ENCODE measurements at regions not wholly inside any gene's neighbourhood (a gene's known extent, or its start where the extent isn't known, plus 50 kb on each side); places are given as distances from the start of the nearest gene placed in this dataset.
"Not testable (repeated sequence)": the region's sequence is repeated elsewhere in the genome, so short reads cannot be mapped to it uniquely, and the experiment has no call there.

DNA sequence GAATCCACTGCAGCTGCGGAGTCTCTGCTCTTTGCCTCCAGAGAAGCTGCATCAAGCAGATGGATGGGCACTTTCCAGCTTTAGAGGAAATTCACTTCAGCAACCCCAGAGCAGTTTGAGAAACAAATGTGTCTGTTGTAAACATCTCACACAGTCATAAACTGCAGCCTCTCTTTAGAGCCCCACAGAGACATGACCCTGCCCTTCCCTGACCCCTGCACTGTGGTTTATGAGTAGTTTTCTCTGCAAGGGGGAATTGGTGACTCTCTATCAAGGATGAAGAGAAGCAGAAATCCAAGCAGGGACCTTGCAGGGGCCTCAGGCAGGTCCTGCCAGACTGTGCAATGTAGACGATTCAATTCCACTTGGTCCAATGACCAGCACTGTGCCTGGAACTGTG is 160.2 kb downstream of the SH2D4B start:
- DNase-seq (ENCODE audit: low spot score): no peak

DNA sequence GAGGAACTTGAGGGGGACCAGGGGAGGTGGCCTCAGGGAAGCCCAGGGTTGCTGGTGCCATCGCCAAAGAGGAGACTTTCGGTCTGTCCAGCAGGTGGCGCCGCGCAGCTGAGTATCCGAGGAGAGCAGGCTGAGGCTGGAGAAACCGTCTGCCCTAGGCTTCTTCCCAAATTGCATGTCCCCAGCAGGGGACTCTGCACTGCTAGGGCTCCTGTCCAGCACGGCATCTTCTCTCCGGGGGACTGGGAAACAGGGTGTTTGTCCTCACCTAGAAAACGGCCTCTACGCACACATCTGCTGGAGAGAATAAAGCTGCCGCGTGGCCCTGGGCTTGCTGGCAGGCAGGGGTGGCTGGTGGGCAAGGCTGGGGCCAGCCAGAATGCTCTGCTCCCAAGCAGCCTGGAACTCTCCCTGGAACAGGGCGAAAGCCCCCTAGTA is 161.9 kb downstream of the SH2D4B start:
- peak; percentile 58 for DNase-seq (ENCODE audit: low spot score)

DNA sequence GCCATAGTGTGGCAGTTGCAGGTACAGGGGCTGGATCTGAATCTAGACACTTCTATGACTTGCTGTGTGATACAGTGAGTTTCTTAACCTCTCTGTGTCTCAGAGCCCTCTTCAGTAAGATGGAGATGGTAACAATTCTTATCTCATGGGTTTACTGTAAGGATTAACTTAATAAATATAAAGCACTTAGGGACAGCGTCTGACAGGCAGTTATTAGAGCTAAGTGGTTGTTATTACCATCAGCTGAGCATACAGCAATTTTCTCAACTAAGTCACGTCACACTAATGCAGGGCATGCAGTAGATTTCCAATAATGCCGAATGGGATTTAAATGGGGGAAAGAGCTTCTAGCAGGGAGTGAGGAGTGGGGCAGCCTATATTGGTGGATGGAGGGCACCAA is 162.6 kb downstream of the SH2D4B start:
- DNase-seq (ENCODE audit: low spot score): no peak

DNA sequence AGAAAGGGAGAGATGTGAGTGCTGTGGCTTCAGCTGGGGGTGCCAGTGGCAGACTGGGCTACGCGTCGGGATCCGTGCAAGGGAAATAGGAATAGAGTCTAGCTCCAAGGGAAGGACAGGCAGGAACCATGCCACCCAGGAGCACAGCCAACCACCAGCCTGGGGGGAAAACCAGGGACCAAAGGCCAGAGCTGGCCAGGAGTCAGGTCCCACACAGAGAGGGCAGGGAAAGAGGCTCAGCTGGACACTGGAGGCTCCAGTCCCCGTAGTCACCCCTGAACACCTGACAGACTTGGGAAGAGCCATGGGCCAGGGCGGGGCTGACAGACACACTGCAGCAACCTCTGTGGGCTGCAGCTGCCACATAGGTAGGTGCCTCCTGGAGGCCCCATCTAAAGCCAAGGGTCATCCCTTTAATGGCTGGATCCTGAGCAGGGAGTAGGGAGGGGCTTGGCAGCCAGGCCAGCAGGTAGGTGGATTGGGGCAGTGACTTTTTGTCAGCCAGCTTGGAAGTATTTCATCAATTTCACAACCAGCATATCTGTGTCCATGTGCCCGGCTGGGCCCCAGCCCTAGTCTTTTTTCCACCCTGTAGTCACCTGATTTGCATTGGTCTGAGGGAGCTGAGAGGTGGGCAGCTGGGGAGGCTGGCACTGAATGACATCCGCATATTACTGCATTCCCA is 163.2 kb downstream of the SH2D4B start:
- DNase-seq (ENCODE audit: low spot score): no peak

DNA sequence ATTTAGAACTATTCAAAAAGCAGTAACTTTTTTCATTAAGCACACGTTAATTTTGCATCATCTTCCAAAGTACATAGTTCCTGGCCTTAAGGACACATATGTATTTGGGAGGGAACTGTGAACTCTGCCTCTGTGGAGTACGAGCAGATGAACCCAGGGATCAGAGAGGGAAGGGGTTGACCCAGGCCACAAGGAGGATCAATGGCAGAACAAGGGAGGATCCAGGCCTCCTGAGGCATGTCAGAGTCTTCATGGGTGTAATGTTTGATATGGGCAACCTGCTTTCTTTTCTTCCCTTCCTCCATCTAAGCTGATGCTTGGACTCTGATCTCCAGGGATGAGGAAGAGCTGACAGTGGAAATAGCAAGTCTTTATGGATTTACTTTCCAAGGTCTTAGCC is 164.0 kb downstream of the SH2D4B start:
- no peak for DNase-seq (ENCODE audit: low spot score)

DNA sequence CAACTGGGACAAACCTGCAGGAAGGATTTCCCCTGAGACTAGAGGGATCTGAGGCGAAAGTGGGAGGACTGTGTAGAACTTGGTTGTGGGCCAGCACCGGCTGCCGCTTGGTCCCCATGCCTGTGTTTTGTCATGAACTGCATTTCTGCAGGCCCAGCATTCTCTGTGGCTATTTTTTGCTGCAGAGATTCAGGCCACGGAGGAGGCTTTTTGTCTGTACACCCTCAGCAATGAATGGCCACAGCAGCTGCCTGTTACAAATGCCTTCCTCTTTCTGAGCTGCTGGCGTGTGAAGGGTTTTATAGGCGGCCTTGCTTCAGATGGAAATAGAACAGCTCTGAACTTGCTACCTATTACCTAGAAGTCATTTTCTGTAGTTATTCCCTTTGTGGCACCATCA is 164.4 kb downstream of the SH2D4B start:
- DNase-seq (ENCODE audit: low spot score): peak; percentile 5

DNA sequence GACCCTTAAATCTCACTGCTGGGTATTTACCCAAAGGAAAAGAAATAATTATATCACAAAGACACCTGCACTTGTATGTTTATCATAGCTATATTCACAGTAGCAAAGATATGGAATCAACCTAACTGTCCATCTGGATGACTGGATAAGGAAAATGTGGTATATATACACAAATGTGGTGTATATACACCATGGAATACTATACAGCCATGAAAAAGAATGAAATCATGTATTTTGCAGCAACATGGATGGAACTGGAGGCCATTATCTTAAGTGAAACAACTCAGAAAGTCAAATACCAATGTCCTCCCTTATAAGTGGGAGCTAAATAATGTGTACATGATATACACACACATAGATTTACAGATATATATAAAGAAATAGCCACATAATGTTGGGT is 168.2 kb downstream of the SH2D4B start:
- DNase-seq (ENCODE audit: low spot score): no peak

DNA sequence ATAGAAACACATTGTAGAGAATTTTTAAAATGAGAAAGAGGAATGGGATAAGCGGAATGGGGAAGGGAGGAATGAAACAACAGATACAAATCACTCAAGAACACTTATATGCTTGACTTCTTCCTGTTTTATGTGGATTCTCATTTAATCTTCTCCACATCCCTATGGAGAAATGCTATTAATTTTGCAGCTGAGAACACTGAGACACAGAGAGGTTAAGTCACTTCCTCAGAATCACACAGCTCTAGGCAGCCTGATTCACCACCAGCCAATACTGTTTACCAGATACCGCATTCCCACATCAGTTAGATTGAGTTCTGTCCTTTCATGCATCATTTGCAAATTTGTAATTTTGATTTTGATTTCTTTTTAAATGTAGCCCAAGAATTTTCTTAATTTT is 170.5 kb downstream of the SH2D4B start:
- DNase-seq (ENCODE audit: low spot score): no peak

DNA sequence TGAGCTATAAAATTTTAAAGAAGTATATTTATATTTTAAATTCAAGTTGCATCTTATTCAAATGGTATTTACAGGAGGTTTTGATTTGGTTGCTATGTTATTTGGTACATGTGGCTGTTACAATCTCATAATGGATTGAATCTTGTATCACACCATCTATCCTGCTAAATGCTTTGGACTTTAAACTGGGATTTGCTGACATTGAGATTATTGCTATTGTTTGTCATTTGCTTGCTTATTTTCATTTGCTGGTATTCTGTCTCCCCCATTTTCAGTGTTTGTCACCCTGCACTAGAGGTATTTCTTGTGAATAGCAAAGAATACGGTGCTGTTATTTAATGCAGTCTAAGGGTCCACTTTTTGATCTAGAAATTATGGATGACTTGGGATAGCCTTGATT is 171.1 kb downstream of the SH2D4B start:
- DNase-seq (ENCODE audit: low spot score): no peak

DNA sequence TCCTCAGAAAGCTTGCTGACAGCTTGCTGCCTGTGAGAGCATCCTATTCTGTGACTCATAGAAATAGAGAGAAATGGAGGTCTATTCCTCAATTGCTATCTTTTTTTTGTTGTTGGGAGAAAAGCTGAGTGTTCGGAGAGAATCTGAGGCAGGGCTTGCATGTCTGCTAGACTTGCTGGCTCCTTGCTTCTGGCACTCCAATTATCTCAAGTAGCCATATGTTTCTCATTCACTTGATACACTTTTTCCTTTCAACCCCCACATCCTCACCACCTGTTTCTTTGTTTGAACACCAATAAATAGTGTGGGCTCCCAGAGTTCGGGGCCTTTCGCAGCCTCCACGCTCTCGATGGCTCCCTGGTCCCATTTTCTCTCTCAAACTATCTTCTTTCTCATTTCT is 172.2 kb downstream of the SH2D4B start:
- DNase-seq (ENCODE audit: low spot score): no peak

DNA sequence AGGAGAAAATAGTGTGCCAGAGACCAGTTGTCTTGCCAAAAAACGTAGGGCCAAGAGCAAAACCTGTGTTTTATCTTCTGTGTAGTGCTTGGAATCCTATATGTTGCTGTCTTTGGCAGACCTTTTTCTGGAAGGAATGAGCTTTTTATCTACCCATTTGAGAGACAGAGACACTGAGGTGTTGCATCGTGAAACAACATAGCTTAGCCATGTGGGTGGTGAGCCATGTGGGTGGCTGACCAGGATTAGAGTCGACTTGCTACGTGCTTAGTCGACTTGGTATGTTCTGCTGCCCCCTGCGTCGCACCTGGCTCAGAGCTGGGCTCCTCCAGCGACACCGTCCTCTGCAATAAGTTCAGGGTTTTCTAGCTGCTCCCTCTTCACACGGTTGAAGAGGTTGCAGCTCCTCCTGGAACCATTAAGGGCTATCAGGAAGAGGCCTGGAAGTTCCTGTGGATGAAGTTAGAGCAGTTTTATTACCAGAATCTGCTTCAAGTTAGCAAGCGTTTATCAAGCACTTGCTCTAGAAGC is 175.8 kb downstream of the SH2D4B start:
- DNase-seq (ENCODE audit: low spot score): no peak

DNA sequence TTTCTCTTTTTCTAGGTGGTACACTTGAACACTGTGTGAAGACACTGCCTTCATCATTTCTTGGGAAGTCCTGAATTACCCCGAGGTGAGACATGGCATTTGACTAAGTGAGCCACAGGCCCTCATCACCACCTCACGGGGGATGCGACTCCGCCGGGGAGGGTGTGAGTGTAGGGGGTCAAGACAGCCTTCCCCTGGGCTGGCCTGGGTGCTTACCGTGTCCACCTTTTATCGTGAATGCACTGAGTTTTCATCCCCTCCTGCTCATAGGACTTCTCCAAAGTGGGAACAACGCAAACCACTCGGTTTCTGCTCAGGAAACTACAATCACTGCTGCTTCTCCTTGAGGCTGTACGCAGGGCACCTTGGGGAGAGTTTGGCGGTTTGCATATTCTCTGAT is 176.9 kb downstream of the SH2D4B start:
- no peak for DNase-seq (ENCODE audit: low spot score)

DNA sequence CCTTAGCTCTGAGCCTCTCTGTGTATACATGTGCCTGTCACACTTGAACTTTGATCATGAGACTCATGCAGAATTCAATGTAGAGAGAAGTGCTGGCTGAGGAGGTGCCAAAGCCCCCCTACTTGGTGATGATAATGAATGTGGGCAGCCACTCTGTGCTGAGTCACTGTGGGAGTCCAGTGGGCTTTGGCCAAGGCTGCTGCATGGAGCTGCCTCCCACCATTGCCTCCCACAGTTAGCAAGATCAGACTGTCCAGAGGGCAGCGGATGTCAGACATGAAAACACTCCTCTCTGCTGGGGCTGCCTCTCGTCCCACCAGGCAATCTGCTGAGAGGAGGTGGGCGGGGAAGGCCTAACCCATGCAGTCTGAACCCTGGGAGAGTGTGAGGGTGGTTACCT is 180.3 kb downstream of the SH2D4B start:
- DNase-seq (ENCODE audit: low spot score): no peak

DNA sequence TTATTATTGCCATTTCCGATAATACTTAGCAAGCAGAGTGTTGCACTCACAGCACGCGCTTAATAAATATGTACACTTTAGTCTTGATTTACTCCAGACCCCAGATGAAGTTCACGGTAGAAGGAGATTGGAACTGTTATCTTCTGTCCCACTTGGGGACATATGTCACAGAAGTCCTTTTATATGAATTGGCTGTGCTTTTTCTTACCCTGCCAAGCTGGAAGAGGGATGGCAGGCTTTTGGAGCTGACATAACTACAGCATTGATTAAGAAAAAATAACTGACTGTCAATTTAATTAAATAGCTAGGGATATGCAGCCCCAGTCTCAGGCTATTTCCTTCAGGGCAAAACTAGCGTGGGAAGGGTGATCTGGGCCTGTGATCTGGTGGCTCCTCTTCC is 182.2 kb downstream of the SH2D4B start:
- DNase-seq (ENCODE audit: low spot score): no peak

DNA sequence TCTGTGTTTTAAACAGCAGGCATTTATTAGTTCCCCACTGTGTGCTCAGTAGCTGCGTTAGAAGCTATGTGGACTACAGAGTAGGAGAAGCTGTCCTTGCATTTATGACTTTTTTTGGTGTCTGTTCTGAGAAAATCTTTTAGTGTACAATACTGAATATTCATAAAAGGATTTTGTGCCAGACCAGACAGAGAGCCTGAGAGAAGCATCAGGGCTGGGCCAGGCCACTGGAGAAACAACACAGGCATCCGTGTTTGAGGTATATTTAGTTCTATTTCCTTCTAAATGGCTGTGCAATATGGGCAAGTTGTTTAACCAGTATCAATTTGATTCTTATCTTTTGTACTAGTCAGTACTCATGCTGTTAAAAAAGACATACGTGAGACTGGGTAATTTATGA is 182.8 kb downstream of the SH2D4B start:
- DNase-seq (ENCODE audit: low spot score): no peak

DNA sequence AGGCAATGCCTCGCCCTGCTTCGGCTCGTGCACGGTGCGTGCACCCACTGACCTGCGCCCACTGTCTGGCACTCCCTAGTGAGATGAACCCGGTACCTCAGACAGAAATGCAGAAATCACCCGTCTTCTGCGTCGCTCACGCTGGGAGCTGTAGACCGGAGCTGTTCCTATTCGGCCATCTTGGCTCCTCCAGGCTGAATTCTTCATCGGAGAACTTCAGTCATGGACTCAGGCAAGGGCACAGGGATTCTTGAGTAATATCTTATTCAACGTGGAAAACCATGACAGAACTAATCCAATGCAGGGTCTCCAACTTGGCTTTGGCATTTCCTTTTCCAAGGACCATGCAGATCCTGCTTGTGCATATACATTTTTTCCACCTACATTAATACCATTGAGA is 190.7 kb downstream of the SH2D4B start:
- not testable (repeated sequence) for DNase-seq (ENCODE audit: low spot score)

DNA sequence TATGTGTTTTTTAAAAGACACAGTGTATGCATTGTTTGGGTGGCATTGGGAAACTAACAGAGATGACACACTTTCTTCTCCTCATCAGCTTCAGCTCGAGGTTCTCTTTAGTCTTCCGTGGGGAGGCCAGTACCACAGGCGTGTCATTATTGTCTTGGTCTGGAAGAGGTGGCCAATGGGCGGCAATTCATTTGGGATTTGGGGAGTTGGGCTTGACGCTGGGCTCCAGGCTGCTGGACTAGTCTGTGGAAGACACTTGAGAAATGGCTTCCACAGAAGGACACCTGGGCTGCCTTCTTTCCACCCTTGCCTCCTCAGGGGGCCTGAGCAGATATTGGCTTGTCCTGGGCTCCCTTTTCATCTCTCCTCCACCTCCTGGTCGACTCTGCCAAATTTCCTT is 192.2 kb downstream of the SH2D4B start:
- no peak for DNase-seq (ENCODE audit: low spot score)

DNA sequence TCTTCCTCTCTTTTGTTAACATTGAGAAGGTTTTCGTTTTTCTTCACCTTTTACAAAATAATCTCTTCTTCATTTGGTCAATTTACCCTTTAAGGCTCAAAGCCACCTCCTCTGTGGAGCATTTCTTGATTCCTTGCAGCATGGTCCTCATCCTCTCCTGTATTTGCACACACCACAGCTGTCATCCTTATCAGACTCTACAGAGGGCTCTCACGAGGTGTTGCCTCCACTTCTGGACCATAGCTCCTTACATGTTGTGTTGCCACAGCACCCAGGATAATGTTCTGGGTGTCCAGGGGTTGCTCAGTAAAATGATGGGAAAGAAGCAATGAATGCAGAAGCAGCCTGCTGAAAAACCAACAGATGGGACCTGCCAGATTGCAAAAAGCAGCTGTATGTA is 192.8 kb downstream of the SH2D4B start:
- no peak for DNase-seq (ENCODE audit: low spot score)

DNA sequence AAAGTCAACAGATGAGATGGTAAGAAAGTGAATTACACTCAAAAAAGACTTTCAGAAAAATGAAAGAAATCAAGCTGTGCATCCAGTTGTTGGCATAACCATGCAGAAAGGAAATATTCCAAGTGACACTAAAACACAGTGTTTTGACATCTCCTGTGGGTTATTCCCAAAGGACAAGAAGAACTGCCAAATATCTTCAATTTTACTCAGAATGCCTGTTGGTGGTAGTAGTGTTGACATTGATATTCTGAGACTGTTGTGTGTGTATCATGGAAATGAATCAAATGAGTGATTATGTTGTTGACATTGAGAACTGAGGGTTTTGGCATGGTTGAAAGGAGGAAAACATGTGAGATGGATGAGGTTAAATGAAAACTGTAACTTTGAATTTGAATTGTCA is 196.9 kb downstream of the SH2D4B start:
- DNase-seq (ENCODE audit: low spot score): no peak

DNA sequence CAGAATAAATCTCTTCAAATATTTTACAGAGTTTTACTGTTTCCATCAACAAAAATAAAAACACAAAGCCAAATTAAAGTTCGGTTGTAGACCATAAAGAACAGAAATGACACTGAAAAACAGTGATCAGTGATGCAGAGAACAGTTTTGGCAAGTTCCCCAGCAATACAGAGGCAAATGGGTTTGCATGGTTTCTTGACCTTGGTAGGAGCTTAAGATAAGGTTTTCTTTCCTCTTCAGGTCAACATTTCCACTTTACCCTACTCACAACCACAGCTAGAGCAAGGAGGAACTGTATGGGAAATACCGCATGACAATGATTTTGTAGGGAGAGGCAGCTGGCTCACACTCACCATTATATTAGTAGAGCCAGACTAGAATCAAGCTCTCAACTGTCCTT is 199.5 kb downstream of the SH2D4B start:
- no peak for DNase-seq (ENCODE audit: low spot score)

DNA sequence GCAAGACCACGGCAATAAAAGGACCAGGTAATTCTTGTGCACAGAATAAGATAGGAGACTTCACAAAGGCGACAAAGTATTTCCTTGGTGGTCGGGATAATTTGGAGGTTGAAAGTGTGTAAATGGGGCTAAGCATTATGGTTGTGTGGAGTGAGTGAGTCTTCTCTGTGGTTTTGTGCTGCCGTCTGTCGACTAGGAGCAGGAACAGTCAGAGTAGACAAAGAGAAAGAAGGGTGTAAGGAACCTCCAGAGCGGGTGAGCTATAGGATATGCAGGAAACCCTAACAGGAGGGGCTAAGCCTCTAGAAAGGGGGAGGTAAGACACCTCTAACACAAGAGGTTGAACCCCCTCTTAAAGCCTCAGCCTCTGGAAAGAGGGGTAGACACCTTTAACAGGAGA is 201.6 kb downstream of the SH2D4B start:
- no peak for DNase-seq (ENCODE audit: low spot score)

DNA sequence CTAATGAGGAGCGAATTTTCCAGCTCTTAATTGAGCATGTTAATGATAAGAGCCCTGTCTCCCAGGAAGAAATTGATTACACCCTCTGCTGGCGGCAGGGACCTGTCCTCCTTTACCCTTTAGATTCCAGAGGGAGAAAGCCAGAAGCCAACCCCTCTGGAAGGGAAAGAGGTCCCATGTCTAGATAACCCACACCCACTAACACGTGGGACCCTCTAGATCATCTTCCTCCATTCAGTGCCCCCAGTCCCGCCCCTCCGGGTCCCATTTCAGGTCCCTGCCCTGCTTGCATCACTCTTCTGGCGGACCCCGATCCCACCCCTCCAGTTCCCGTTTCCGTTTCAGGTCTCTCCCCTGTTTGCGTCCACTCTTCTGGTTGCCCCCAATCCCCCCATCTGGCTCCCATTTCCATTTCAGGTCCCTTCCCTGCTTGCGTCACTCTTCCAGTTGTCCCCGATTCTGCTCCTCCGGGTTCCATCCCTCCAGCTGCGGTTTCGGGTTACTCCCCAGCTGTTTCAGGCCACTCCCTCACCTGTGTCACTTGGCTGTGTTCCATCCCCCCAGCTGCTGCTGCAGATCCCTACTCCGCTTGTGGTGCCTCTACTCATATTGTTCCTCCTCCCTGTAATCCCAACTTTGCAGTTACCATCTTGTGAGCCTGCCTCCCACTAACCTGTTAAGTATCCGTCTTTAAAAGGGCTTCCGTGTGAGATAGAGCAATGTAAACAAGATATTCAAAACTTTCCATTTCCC is 202.4 kb downstream of the SH2D4B start:
- no peak for DNase-seq (ENCODE audit: low spot score)

DNA sequence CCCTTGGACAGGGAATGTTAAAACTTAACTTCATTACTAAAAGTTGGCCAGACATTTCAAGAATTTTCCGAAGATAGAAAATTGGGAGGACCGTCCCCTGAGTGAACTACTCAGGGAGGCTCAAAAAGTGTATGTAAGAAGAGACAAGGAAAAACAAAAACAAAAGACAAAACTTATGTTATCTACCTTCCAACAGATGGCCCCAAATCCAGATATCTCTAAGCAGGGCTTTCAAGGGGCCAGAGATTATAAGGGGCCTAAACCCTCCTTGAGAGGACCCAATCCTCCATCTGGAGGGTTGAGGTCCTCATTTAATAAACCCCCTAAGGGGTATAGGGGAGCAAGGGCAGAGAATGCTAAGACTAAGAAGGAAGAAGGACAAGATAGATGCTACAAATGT is 203.6 kb downstream of the SH2D4B start:
- no peak for DNase-seq (ENCODE audit: low spot score)

DNA sequence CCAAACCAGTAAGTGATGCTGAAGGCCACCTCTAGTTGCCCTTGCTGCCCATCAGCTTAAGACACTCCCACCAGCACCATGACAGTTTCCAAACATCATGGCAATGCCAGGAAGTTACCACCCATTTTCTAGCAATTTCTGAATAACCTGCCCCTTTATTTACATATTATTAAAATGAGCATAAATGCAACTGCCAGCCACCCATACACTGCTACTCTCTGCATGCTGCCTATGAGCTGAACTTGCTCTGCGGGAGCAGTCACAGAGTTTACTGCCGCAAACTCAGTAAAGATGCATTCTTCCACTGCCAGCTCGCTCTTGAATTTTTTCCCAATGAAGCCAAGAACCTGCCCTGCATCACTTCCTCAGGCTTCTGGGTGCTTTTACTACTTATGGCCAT is 212.6 kb downstream of the SH2D4B start:
- DNase-seq (ENCODE audit: low spot score): no peak

Data from cerebellar cortex (tissue), 1 donor.